ENCODE measurements at regions not wholly inside any gene's neighbourhood (a gene's known extent, or its start where the extent isn't known, plus 50 kb on each side); places are given as distances from the start of the nearest gene placed in this dataset.
"Not testable (repeated sequence)": the region's sequence is repeated elsewhere in the genome, so short reads cannot be mapped to it uniquely, and the experiment has no call there.

DNA sequence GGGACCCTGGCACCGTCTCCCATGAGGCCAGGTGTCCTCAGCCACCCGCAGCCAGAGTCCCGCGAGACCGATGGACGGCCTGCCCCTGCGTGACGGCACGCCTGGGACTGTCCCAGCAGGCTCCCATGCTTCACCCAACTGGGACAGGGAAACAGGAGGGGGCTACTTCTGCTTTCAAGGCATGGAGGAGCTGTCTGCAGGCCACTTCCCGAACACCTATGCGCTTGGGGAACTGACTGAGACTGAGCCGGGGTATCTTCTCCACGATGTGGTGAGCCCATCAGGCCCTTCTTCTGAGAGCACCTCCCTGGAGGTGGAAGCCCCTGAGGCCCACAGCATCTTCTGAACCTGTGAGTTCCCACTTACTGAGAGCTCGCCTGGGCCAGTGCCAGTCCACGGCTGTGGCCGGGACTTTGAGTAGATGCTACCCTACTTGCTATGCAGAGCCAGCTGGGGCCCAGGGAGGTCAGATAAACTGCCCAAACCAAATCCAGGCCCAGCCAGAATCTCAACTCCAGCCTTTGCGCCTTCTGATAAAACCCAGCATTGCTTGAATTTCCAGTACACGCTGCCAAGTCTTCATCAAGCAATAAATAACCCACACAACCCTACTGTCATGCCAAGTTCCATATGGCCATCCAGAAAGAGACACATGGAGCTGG, 85.4 kb upstream of the METTL9 start:
- DNase-seq (ENCODE audit: extremely low spot score, insufficient read length, low read depth); FAIRE-seq: not testable (repeated sequence)

DNA sequence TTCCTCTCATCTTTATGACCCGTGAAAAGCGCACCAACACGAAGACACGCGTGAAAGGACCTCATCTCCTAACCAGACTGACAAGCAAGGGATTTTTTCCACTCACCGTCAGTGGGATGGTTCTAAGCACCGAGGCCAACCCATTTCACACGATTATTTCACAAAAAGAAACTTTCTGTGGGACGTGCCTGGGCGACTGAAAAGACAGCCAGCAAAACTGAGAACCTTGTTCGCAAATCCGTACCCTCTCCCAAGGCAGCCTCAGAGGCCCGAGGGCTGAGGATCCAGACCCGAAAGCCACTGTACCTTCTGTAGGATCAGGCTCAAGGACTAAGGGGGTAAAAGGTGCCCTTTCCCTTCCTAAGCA, 84.9 kb upstream of the METTL9 start:
- not testable (repeated sequence) for DNase-seq (ENCODE audit: extremely low spot score, insufficient read length, low read depth); FAIRE-seq

DNA sequence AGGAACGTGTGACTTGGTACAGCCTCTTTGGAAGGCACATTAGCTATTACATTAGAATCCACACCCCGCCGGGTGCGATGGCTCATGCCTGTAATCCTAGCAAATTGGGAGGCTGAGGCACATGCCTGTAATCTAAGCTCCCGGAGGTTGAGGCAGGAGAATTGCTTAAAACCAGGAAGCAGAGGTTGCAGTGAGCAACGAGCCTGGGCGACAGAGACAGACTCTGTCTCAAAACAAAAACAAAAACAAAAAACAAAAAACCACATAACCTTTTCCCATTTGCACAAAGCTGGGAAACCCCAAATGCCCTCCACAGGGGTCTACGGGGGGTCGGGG, 82.7 kb upstream of the METTL9 start:
- DNase-seq (ENCODE audit: extremely low spot score, insufficient read length, low read depth); FAIRE-seq: not testable (repeated sequence)

DNA sequence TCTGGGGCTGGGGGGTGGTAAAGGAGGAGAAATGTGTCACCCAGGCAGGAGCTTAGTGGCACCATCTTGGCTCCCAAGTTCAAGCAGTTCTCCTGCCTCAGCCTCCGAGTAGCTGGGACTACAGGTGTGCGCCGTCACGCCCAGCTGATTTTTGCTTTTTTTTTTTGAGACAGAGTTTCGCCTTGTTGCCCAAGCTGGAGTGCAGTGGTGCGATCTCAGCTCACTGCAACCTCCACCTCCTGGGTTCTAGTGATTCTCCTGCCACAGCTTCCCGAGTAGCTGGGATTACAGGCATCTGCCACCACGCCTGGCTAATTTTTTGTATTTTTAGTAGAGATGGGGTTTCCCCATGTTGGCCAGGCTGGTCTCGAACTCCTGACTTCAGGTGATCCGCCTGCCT, 82.1 kb upstream of the METTL9 start:
- not testable (repeated sequence) for DNase-seq (ENCODE audit: extremely low spot score, insufficient read length, low read depth)
- peak; percentile 67 for FAIRE-seq

DNA sequence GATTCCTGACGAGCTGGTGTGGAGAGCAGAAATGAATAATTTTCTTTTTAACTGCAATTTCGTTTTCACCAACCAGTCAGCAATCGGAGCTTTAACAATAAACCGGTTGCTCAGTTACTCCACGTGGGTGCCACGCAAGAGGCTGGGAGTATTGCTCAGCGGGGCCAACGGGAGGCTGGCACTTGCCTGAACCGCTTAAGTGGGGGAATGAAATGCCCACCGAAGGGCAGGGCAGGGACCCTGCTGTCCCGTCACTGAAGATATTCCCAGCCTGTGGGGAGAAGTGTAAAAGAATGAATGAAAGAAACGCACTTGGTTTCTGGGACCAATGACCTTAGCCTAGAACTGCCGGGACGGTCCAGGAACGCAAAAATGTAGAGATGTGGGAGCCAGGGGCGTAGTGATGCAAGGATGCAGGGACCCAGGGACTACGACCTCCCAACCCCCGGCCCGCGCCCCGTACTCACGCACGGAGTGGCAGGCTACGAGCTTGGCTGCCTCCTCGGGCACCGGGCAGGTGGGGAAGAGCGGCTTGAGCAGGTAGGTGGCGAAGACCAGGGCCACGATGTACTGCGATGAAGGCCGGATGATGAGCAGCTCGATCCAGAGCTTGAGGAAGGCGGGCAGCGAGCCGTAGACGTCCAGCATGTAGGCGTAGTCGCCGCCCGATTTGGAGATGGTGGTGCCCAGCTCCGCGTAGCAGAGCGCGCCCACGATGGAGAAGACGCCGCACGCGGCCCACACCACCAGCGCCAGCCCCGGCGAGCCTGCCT, 79.8 kb upstream of the METTL9 start:
- not testable (repeated sequence) for DNase-seq (ENCODE audit: extremely low spot score, insufficient read length, low read depth)
- peak; percentile 29 for FAIRE-seq

DNA sequence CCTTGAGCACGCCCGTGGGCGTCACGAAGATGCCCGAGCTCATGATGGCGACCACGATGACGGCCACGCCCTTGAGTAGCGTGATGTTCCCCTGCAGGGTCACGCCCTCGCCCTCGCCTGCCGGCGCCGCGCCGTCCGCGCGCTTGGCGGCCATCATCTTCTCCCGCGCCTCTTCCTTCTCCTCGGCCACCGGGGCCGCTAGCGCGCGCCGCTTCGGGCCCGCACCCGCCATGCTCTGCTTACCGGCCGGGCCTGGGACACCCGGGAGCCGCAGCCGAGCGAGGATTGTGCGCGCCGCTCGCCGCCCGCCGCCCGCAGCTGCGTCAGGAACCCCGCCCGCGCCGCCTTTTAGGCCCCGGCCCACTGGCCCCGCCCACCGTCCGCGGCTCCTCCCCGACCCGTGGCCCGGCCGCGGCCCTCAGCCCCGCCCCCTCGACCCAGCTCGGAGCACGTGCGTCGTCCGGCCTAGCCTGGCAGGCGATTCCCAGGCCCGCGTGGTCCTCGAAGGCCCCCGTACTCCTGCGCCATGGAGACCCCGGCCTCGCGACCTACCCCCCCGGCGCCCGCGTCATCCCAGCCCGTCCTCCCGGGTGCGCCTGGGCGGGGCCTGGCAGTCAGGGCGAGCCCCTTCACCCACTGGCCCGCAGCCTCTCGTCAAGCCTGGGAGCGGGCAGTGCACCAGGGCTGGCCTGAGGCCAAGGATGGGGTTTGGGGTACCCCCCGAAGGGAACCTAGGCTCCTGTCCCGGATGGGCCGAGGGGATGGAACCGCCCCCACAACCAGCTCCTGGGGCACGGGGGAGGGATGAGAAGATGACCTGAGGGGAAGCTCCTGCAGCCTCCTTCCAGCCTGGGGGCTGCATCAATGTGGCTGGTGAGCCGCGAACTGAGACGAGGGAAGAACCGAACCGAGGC, 79.0 kb upstream of the METTL9 start:
- peak; percentile 59 for FAIRE-seq
- peak; percentile 82 for DNase-seq (ENCODE audit: extremely low spot score, insufficient read length, low read depth)

DNA sequence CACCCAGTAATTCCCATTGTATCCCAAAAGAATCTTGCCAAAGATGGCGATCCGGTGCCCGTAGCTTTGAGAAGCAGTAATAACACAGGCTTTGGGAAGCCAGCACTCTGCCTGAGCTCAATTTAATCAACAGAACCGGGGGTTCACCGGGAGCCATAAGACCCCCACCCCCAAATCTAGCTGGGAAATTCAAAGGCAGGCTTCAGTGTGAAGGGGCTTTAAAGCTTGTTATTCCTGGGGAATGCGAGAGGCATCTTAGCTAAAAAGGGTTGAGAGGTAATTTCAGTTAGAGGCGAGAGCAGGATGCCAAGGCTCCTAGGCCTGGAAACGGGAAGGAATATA, 78.4 kb upstream of the METTL9 start:
- not testable (repeated sequence) for FAIRE-seq; DNase-seq (ENCODE audit: extremely low spot score, insufficient read length, low read depth)

DNA sequence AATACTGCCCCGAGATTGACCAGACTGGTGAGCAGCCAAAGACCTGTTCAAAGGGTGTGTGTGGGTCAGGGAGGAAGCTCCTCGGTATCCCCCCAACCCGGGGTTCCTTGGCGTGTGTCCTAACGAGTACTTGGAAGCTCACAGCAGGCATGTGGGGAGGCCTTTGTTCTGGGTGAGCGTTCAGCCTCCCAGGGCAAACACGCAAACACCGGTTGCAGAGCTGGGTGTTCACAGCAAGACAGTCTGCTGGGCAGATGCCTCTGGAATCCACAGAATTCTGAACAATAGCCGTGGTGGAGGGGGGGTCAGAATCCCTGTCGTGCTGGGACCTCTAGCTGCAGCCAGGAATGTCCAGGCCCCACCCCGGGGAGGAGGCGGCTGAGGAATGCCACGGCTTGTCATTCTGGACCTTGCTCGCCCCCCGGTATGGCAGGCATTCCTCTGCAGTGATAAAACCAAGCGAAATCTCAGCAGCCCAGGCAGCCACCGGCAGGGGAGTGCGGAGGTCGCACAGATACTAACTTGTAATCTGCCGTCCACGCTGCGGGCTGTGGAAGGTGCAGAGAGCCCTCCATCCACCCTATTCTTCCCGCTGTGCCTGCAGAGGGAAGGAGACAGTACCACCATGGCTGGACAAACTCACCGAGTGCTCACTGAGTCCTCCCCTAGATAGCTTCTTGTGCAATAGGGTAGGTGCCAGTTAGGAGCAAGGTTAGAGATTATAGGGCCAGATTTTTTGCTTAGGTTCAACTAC, 77.8 kb upstream of the METTL9 start:
- not testable (repeated sequence) for DNase-seq (ENCODE audit: extremely low spot score, insufficient read length, low read depth)

DNA sequence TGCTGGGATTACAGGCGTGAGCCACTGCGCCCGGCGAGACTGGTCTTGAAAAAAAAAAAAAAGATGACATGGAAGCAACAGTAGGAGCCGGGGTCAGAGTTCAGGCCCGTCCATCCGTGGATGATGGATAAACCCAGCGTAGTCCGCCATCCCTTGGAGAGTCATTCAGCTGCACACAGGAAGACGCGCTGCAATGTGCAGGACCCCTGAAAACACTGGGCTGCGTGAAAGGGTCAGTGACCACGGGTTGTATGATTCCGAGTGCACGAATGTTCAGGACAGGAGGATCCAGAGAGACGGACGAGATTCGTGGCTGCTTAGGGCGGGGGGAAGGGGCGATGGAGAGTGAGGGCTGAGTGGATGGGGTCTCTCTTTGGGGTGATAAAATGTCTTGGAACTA, 76.5 kb upstream of the METTL9 start:
- DNase-seq (ENCODE audit: extremely low spot score, insufficient read length, low read depth); FAIRE-seq: not testable (repeated sequence)

More for the DNA sequence above, 77.8 kb upstream of the METTL9 start:
- not testable (repeated sequence) for FAIRE-seq

DNA sequence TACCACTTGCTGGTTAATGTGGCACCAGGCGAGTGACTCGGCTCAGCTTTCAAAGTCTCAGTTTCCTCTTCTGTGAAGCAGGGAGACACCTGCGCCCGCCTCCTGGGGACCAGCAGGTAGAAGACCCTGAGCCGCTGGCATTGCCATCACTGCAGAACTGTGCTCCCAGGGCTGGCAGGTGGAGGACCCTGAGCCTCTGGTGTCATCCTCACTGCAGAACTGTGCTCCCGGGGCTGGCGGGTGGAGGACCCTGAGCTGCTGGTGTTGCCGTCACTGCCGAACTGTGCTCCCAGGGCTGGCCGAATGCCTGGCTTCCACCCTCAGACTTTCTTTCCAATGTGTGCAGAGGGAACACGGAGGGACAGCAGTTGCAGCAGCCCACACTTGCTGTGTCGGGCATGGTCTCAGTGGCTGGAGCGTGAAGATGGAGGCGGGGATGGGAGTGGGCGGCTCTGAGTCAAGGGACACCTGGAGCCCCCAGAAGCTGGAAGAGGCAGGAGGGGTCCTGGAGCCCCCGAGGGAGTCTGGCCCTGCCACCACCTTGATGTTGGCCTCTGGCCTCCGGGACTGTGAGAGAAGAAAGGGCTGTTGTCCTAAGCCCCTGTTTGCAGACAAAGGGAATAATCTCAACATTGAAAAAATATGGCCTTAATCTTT, 75.8 kb upstream of the METTL9 start:
- no peak for DNase-seq (ENCODE audit: extremely low spot score, insufficient read length, low read depth)
- FAIRE-seq: no peak

DNA sequence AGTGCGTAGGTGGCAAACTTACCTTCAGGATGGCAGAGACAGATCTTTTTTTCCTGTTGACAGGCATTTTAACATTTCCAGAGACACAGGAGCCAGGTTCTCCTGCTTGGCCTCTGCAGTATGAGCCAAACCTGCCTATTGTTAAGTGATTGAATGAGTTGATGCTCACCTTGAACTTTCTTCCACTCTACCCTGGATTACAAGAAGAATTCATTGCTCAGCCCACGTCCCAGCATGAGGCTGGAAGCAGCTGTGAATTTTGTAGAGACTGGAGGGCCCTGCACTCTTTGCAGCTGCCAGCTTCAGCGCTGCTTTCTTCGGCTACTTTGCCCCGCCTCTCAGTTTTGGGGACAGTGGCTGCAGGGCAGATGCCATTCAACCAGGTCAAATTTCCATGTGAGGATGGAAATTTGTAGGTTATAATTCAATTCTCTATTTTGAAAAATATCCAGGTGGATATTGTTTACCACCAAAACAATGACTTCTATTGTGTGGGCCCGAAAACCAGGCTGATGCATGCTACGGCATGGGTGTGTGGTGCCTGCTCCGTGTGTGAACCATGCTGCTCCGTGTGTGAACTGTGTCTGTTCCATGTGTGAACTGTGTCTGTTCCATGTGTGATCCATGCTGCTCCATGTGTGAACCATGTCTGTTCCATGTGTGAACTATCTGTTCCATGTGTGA, 75.2 kb upstream of the METTL9 start:
- DNase-seq (ENCODE audit: extremely low spot score, insufficient read length, low read depth) (no peak), FAIRE-seq (no peak)

DNA sequence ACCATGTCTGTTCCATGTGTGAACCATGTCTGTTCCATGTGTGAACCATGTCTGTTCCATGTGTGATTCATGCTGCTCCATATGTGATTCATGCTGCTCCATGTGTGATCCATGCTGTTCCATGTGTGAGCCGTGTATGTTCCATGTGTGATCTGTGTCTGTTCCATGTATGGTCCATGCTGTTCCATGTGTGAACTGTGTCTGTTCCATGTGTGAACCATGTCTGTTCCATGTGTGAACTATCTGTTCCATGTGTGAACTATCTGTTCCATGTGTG, 74.7 kb upstream of the METTL9 start:
- DNase-seq (ENCODE audit: extremely low spot score, insufficient read length, low read depth); FAIRE-seq: not testable (repeated sequence)

DNA sequence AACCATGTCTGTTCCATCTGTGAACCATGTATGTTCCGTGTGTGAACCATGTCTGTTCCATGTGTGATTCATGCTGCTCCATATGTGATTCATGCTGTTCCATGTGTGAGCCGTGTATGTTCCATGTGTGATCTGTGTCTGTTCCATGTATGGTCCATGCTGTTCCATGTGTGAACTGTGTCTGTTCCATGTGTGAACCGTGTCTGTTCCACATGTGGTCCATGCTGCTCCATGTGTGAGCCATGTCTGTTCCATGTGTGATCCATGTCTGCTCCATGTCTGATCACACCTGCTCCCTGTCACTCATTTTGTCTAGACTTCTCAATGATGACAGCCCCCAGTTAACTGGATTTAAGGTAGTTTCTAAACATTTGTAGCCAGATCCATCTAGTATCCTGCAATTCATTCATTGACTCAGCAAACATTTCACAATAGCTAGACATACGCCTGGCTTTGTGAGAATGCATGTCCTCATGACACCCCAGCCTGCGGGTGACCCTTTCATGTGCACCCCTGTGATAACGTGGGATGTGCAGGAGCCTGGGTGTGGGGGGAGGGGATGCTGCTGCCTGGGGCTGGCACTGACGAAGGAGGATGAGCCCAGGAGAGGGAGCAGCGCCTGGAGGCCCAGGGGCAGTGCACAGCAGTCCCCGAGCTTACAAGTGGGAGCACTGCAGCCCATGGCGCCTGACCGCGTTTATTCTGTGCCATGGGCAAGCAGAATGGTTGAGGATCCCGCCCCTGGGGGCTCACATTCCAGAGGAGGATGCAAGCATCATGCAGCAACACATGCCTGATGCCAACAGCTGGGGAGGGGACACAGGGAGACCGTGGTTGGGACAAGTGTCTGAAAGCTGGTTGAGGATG, 74.1 kb upstream of the METTL9 start:
- not testable (repeated sequence) for DNase-seq (ENCODE audit: extremely low spot score, insufficient read length, low read depth); FAIRE-seq

DNA sequence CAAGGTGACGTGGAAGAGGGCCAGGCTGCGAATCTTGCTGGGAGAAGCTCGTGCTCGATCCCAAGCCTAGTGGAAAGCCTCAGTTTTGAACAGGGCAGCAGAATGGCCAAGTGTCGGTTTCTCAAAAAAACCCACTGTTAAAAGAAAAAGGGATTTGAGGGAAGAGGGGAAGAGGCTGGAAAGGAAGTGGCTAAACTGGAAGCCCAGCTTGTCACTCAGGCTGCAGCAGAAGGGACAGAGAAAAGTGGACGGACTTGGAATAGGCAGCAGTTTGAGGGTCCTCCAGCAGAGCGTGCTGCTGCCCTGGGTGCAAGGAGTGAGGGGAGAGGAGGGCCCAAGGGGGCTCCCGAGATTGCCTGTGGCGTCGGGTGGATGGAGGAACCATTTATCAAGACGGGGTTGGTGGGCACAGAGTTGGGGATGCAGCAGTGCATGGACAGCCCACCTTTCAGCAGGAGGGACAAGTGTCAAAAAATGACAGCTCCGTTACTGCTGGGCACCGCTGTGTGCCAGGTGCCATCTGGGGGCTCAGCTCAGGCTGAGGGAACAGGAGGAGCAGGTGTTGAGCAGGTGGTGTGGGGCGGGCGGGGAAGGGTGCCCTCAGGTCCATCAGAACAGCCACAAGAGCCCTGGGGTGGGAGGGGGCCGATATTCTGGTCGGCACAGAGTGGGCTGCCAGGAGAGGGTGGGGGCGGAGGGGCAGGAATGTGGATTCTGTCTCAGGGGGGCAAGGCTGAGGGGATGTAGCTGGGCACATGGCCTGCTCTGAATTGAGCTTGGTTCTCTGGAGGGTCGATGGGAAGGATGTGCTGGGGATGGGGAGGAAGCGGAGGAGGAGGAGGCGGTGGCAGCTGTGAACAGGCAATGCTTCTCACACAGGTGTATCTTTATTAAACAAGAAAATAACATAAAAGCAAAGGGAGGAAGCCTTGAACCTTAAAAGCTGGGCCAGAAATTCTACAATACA, 73.1 kb upstream of the METTL9 start:
- not testable (repeated sequence) for FAIRE-seq; DNase-seq (ENCODE audit: extremely low spot score, insufficient read length, low read depth)

DNA sequence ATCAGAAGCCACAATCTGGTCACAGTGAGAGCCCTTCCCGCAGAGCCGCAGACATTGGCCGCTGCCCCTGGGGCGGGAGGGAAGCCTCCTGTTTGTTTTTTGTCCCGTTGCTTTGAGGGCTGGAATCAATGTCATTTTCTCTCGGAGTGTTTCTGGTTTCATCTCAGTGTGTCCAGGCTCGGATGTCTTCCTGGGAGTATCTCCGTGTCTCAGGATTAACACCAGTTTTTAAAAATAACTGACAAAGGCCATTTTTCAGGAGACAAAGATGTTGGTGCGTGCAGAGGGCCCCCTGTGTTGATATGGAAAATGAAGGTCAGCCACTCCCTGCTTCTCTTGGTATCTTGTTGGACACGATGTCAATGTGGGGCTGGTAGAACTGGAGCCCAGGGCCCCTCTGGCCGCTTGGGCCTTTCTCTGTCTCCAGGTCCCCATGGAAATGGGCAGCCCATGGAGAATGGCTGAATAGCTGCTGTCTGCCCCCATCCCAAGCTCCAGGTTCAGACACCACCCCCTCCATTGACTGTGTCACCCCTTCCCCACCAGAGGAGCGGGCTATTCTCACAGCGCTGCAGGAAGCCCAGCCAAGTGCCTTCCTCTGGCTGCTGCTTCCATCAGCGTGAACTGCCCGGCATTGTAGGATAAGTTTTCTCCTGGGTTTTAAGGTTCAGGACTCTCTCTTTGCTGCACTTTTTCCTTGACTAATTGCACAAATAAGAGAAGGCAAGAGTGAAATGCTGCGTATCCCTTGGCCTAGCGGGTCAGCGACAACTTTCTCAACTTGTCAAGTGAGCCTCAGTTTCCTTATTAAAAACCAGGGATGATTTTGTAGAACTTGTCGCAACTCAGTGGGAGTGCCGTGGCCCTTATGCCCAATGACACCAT, 72.2 kb upstream of the METTL9 start:
- no peak for DNase-seq (ENCODE audit: extremely low spot score, insufficient read length, low read depth)

DNA sequence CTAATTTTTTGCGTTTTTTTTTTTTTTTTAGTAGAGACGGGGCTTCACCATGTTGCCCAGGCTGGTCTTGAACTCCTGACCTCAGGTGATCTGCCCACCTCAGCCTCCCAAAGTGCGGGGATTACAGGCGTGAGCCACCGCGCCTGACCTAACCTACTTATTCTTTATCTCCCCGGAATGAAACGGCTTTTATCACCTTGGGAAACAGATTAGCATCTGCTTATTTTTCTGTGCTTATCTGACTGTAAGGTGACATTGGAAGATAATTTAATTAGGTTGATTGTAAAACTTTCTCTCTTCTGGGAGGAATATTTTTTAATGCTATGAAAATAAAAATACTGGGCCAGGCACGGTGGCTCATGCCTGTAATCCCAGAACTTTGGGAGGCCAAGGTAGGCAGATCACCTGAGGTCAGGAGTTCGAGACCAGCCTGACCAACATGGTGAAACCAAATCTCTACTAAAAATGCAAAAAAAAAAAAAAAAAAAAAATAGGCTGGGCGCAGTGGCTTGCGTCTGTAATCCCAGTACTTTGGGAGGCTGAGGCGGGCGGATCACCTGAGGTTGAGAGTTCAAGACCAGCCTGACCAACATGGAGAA, 70.2 kb upstream of the METTL9 start:
- DNase-seq (ENCODE audit: extremely low spot score, insufficient read length, low read depth); FAIRE-seq: not testable (repeated sequence)

More for the DNA sequence above, 72.2 kb upstream of the METTL9 start:
- no peak for FAIRE-seq

All from GM18507 (cell line).